HG03460 (cell line): ENCODE measurements at regions not wholly inside any gene's neighbourhood (a gene's known extent, or its start where the extent isn't known, plus 50 kb on each side); places are given as distances from the start of the nearest gene placed in this dataset.
"Not testable (repeated sequence)": the region's sequence is repeated elsewhere in the genome, so short reads cannot be mapped to it uniquely, and the experiment has no call there.

Source experiments
- ATAC-seq: cut with Tn5 transposase; IDR thresholded peaks from one replicate; pipeline ENCODE4 v1.9.1; 2021; ENCODE audit not compliant: unreplicated experiment

DNA sequence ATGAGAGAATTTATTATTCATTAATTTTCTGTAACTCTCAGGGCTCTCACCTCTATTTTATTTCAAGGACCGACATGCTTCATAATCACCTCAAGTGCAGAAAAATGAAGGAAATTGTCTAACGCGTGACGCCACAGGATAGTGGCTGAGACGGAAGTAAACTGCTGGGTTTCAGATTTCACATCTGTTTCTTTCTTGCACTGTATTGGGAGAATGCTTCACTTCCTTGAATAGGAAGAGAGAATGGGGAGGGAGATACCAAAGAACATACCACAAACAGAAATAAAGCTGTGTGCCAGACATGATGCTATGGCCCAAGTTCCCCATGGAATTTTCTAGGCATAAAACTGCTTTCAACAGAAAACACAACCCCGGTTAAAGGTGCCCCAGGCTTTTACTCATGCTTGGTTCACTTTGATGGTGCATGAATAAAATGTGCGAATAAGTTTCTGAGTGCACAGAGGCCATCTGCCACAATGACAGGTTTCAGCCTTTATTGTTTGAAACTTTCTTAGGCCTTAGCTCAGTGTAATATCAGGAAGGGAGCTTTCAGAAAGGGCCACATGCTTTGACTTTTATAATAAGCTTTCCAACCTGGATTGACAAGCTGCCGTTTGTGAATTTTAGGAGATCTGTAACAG, 1116.4 kb downstream of the SOCS6 start:
- no peak for ATAC-seq

DNA sequence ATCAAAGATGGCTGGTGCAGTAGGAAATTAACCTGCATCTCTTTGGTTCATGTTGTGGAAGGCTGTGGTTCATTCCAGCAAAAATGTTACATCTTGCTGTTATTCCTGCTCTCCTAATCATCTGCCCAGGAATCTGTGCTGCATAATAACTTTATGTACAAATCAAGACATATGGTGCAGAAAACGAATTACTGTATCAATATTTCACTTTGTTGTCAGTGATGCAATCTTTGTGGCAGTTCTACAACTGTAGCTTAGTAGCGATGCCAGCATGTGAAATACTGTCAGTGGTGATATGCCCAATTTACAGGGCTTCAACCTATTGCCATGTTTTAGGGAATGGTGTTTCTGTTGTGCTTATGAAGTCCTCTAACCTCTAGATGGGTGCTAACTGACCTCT, 1114.7 kb downstream of the SOCS6 start:
- ATAC-seq = no peak

- no peak for ATAC-seq
Observed at GRCh38 chr18:71398531-71398930, 1109.7 kb downstream of the SOCS6 start.

DNA sequence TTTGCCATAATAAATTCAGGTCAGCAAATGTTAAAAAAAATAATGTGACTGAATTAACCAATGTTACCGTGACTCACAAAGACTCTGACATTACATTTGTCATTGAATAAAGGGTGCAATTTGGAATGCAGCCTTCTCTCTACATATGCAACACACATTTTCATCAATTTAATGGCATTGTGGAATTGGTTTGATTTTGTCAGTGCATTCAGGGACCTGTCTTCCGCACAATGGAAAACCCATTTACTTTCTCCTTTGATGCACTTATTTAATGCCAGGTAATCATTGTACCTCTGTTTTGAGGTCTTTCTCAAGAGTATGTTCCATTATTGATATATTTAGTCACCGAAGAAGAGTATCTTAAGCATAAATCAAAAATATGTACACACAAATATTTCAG, 1099.3 kb downstream of the SOCS6 start:
- no peak for ATAC-seq

DNA sequence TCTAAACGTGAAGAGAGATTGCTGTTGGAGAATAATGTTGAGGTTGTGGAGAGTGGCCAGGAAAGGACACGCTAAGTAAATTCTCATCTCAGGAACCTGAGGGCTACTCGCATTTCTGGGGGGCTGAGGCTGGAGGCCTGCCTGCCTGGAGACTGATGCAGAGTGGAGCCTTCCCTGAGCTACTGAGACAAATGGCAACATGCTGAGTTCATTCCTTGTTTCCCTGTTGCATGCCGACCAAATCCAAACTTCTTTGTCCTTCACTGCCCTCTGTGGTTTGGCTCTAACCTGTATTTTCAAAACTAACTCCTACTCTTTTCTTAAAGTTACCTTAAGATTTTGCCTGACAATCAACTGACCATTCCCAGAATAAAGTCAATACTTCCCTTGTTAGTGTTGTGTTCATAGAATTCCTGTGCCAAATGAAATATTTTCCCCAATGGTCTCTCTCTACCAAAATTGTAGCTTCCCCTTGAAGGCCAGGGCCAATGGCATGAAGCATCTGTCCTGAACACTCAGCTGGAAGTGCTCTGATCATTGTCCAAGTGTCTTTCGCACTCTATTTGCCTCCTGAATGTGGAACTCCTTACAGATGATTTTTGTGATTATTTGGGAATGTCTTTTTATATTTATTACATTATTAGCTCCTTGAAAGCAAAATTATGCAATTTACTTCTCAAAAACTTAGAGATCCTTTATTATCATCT, 1085.6 kb downstream of the SOCS6 start:
- no peak for ATAC-seq

- no peak for ATAC-seq
Observed at GRCh38 chr18:71371951-71372605, 1083.2 kb downstream of the SOCS6 start.

DNA sequence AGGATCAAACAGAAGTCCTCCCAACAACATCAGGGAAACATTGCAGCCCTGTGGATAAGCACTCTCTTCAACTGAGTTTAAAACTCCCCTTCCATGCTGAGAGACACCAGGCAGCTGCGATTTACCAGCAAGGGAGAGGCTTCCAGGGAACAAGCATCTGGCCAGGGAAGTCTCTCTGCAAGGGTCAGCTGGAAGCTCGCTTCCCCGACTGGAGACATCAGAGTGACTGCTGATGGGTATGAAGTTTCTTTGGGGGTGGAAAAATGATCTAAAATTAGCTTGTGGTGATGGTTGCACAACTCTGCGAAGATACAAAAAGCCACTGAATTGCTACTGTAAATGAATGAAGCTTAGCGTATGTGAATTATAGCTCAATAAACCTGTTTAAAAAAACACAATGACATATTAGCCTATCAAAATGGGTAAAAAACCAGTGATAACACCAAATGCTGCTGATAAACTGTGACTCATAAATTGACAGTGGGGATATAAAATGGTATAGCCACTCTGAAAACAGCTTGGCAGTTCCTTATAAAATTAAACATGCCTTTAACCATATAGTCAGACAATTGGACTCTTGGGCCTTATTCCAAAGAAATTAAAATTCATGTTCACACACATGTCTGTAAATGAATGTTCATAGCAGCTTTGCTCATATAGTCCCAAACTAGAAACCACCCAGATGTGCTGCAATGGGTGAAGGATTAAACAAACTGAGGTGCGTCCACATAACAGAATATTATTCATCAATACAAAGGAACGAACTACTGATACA, 1082.0 kb downstream of the SOCS6 start:
- ATAC-seq = no peak

- ATAC-seq = no peak
Observed at GRCh38 chr18:71370095-71370494, 1081.2 kb downstream of the SOCS6 start.

- ATAC-seq = no peak
Observed at GRCh38 chr18:71362140-71362539, 1073.3 kb downstream of the SOCS6 start.

GRCh38 chr18:71355599-71355998, 1066.8 kb downstream of the SOCS6 start:
- ATAC-seq = not testable (repeated sequence)

- ATAC-seq = no peak
Observed at GRCh38 chr18:71352618-71353017, 1063.8 kb downstream of the SOCS6 start.

- no peak for ATAC-seq
Observed at GRCh38 chr18:71336576-71337210, 1047.8 kb downstream of the SOCS6 start.

DNA sequence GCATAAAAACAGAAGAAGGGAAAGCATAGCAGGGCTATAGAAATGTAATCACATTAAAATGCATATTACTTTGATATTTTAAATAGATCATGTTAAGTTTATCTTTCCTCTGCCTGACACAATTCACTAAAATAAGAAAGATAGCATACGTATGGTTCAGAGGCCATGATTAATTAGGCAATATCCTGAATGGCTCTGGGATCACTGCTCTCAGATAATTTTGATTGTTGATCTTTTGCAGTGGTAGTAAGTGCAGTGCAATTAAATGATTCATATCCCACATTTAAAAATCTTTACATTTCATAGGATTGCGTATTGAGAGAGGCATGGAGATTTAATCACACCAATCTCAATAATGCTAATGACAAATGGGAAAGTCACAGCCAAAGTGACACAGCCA, 1040.7 kb downstream of the SOCS6 start:
- ATAC-seq = no peak

GRCh38 chr18:71329114-71329513, 1040.3 kb downstream of the SOCS6 start:
- ATAC-seq = no peak

- no peak for ATAC-seq
Observed at GRCh38 chr18:71327850-71328249, 1039.0 kb downstream of the SOCS6 start.

DNA sequence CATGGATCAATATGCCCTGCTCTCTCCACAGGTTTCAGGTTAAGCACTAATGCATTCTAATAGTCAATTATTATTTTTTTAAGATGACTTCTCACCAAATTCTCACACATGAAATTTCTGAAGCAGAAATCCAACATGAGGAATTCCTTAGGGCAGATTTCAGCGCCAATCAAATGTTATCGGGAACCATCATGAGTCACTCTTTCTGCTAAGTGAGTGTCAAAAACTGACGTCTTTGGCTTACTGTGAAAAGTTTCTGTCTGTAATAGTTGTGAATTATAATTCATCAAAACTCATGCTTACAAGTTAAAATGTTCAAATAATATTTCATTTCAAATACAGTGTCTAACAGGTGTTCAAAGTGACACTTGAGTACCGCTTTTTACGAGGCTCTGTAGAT, 1038.6 kb downstream of the SOCS6 start:
- no peak for ATAC-seq

DNA sequence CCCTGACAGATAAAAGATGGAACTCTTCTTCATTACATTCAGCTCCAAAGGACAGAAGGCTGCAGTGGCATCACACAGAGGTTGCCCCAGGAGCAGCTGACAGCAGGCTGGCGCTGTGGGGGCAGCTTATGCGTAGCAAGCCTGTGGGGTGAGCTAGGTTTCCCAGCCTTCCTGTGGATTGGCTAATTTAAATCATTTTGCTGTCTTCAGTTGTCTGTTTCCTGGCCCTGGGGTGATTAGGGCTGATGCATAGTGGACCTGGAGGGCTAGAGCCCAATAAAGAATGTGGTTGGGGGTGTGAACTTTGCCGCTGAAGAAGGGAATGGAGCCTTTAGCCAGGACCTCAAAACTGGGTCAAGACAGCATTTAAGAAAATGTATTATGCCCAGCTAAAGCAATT, 1038.0 kb downstream of the SOCS6 start:
- no peak for ATAC-seq

GRCh38 chr18:71324356-71324755, 1035.5 kb downstream of the SOCS6 start:
- no peak for ATAC-seq

GRCh38 chr18:71322201-71322600, 1033.4 kb downstream of the SOCS6 start:
- no peak for ATAC-seq

DNA sequence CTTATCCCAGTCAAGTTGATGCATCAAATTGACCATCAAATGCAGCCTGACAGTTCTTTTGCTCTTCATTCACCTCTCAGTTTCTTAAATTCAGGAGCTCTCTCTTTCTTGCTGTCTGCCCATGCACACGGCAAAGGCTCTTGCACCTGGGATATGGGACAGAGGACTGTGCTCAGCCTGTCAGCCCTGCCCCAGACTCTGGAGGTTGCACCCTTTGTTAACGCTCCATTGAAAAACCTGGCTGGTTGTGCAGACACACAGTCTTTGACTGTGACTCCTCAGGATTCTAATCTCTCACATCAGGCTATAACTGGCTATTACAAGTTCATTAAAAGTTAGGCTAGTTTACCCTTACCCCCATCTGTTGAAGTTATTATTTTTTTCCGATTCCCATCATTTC, 1032.5 kb downstream of the SOCS6 start:
- no peak for ATAC-seq

- no peak for ATAC-seq
Observed at GRCh38 chr18:71304856-71305255, 1016.0 kb downstream of the SOCS6 start.
